ENCODE measurements at regions not wholly inside any gene's neighbourhood (a gene's known extent, or its start where the extent isn't known, plus 50 kb on each side); places are given as distances from the start of the nearest gene placed in this dataset.
A peak's percentile ranks its signal among the peaks of the same experiment; 100 is the strongest.

GRCh38 chr13:34863360-34864135 is 78.5 kb upstream of the NBEA start:
- TF ChIP-seq CTCF (IDR thresholded peaks at IDR 0.05; ENCODE audit: low read depth, low read length, missing control alignments) = no peak
- no peak overlapping the region for H3K4me3 ChIP-seq (replicated peaks; ENCODE audit: low read depth, low read length)
- peak; percentile 83 for DNase-seq (ENCODE audit: extremely low read depth, low read depth)

- TF ChIP-seq CTCF (IDR thresholded peaks at IDR 0.05; ENCODE audit: low read depth, low read length, missing control alignments) = no peak
Observed at GRCh38 chr13:34864671-34865070, 77.4 kb upstream of the NBEA start.

GRCh38 chr13:34867590-34867989 is 74.5 kb upstream of the NBEA start:
- no peak for TF ChIP-seq CTCF (IDR thresholded peaks at IDR 0.05; ENCODE audit: low read depth, low read length, missing control alignments)
- peak; percentile 29 for DNase-seq (ENCODE audit: extremely low read depth, low read depth)
- no peak overlapping the region for H3K4me3 ChIP-seq (replicated peaks; ENCODE audit: low read depth, low read length)

More at GRCh38 chr13:34864671-34865070, 77.4 kb upstream of the NBEA start:
- no peak overlapping the region for H3K4me3 ChIP-seq (replicated peaks; ENCODE audit: low read depth, low read length)
- DNase-seq (ENCODE audit: extremely low read depth, low read depth) = no peak

DNA sequence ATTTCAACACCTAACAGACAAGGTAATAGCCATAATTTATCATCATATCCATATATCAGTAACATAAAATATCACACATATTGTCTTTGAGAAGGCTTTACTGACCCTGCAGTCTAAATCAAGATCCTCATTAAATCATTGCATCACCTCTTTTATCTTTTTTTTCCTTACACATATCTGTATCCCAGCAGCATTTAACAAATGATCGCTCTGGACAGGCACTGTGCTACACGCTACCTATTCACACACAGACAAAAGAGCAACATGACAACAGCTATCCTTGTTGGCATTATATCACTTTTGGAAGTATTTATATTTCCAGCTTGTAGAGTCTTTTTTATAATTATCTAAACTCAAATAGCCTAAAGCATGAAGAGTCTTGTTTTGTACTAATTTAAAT is 73.3 kb upstream of the NBEA start:
- no peak for DNase-seq (ENCODE audit: extremely low read depth, low read depth)
- TF ChIP-seq CTCF (IDR thresholded peaks at IDR 0.05; ENCODE audit: low read depth, low read length, missing control alignments) = no peak

DNA sequence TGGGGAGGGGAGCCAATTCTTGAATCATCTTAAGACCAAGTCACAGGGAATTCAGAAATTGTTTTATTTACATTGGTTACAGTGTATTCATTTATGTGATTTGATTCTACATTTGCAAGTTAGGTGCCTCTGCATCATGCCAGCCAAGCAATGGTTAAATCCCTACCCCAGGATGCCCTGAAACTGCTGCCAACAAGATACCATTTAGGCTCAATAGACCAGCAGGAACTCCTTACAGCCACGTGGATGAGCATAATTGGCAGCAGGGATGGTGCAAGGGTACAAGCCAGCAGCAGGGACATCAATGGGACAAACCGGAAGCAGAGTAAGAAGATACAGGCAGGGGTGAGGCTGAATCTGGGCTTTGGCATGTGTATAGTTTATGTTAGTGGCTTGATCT is 72.4 kb upstream of the NBEA start:
- H3K4me3 ChIP-seq (replicated peaks; ENCODE audit: low read depth, low read length) = no peak overlapping the region
- TF ChIP-seq CTCF (IDR thresholded peaks at IDR 0.05; ENCODE audit: low read depth, low read length, missing control alignments) = no peak
- DNase-seq (ENCODE audit: extremely low read depth, low read depth) = no peak

More for the DNA sequence above, 73.3 kb upstream of the NBEA start:
- H3K4me3 ChIP-seq (replicated peaks; ENCODE audit: low read depth, low read length) = no peak overlapping the region

DNA sequence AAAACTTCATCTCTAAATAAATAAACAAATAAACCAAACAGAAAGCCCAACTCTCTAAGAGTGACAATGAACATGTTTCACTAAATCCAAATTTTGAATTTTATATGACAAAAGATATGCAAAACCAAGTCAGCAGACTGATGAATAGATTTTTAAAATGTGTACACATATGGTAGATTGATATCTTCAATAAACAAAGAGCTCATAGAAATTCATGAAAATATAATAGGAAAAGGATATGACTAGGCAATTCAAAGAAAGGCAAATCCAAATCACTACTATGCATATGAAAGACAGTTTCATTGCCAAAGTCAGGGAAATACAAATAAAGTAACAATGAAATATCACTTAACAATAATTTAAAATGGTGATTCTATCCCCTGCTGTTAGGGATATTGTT is 63.7 kb upstream of the NBEA start:
- TF ChIP-seq CTCF (IDR thresholded peaks at IDR 0.05; ENCODE audit: low read depth, low read length, missing control alignments) = no peak

DNA sequence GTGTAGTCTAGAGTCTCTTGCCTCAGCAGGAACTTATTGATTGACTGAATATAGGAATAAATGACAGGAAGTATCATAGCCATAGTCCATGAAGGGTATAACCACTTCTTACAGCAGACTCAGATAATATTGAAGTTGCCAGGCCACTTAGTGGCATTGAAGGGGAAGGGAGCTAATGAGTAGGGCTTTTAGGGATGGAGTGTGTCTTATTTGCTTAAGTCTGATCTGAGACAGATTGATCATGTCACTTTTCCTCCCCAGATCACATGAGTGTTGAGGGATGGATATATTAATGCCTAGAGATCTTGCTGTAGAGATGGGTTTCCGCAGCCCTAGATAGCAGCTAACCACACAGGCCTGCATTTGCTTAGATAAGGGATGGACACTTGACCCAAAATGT is 62.2 kb upstream of the NBEA start:
- no peak for DNase-seq (ENCODE audit: extremely low read depth, low read depth)
- no peak overlapping the region for H3K4me3 ChIP-seq (replicated peaks; ENCODE audit: low read depth, low read length)
- TF ChIP-seq CTCF (IDR thresholded peaks at IDR 0.05; ENCODE audit: low read depth, low read length, missing control alignments) = no peak

More for the DNA sequence above, 63.7 kb upstream of the NBEA start:
- no peak for DNase-seq (ENCODE audit: extremely low read depth, low read depth)
- H3K4me3 ChIP-seq (replicated peaks; ENCODE audit: low read depth, low read length) = no peak overlapping the region
